SK-N-MC (cell line): ENCODE measurements at regions not wholly inside any gene's neighbourhood (a gene's known extent, or its start where the extent isn't known, plus 50 kb on each side); places are given as distances from the start of the nearest gene placed in this dataset.
"Not testable (repeated sequence)": the region's sequence is repeated elsewhere in the genome, so short reads cannot be mapped to it uniquely, and the experiment has no call there.

Experiments used
- DNase-seq: peaks from one replicate; pipeline ENCODE4 v3.0.0-alpha.2; 2011; ENCODE audit warnings: low read depth, low spot score
- H3K27ac ChIP-seq: fragments of 200-600 bp; sonication (generic); 2 replicates; pipeline ENCODE4 v1.5.1; 2016; ENCODE audit warnings: mixed run types
- H3K36me3 ChIP-seq: fragments of 200-600 bp; sonication (generic); 2 replicates; pipeline ENCODE4 v1.6.1; 2017; ENCODE audit warnings: antibody characterized with exemption, low read length, mixed read lengths; ENCODE audit not compliant: insufficient read depth
- H3K4me3 ChIP-seq: fragments of 200-600 bp; sonication (generic); 2 replicates; pipeline ENCODE4 v1.5.1; 2016
- H3K9ac ChIP-seq: fragments of 200-600 bp; sonication (generic); 2 replicates; pipeline ENCODE4 v1.8.0; 2017; ENCODE audit warnings: mixed run types, mixed read lengths; ENCODE audit not compliant: insufficient read length
- H3K9me3 ChIP-seq: fragments of 200-600 bp; sonication (generic); 2 replicates; pipeline ENCODE4 v1.6.1; 2017; ENCODE audit warnings: low read depth, mild to moderate bottlenecking, antibody characterized with exemption, low read length, moderate library complexity, mixed read lengths
- EZH2 ChIP-seq: fragments of 200-600 bp; sonication (generic); IDR thresholded peaks from one replicate; pipeline ENCODE4 v1.6.1; 2017; ENCODE audit warnings: antibody characterized with exemption
- FOXP2 ChIP-seq: optimal IDR thresholded peaks from 2 replicates; pipeline ENCODE3; 2011; ENCODE audit warnings: mild to moderate bottlenecking, moderate library complexity; ENCODE audit not compliant: insufficient read depth; ENCODE audit errors: extremely low read length, control extremely low read depth
- POLR2AphosphoS5 ChIP-seq: IDR thresholded peaks from 2 replicates; pipeline ENCODE4 v1.6.1; 2012; ENCODE audit warnings: mild to moderate bottlenecking, low read depth, low read length, borderline replicate concordance

DNA sequence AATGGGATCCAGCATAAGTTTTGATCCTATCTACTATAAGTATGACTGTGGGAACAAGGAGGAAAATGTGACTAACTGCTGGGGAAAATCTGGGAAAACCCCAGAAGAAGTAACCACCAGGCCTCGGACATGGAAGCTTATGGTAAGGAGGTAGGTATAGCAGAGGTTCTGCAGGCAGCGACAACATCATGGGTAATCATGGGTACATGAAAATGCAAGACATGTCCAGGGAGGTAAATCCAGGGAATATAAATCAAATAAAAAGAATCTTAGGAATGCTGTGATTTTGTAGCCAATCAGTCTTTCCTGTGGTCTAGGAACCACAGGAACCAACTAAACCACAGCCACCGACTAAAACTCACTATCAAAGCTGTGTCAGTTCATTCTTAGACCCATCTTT, 168.3 kb upstream of the NPY start:
- no peak overlapping the region for H3K9ac ChIP-seq
- H3K36me3 ChIP-seq, result no peaks in the 10 kb centered on the region
- DNase-seq, result no peak
- TF ChIP-seq EZH2, result no peak
- TF ChIP-seq FOXP2, result no peak
- no peak for TF ChIP-seq POLR2AphosphoS5
- no peak overlapping the region for H3K27ac ChIP-seq
- no peaks in the 10 kb centered on the region for H3K9me3 ChIP-seq
- no peak overlapping the region for H3K4me3 ChIP-seq

DNA sequence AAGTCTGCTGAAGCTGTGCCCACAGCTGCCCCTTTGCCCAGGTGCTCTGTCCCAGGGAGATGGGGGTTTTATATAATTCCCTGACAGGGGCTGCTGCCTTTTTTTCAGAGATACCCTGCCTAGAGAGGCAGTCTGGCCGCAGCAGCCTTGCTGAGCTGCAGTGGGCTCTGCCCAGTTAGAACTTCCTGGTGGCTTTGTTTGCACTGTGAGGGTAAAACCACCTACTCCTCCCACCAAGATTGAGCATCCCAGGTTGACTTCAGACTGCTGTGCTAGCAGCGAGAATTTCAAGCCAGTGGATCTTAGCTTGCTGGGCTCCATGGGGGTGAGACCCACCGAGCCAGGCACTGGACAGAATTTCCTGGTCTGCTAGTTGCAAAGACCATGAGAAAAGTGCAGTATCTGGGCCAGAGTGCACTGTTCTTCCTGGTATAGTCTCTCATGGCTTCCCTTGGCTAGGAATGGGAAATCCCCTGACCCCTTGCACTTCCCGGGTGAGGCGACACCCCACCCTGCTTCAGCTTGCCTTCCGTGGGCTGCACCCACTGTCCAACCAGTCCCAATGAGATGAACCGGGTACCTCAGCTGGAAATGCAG, 166.0 kb upstream of the NPY start:
- not testable (repeated sequence) for H3K36me3 ChIP-seq, H3K4me3 ChIP-seq, DNase-seq, H3K9ac ChIP-seq, H3K9me3 ChIP-seq, H3K27ac ChIP-seq

DNA sequence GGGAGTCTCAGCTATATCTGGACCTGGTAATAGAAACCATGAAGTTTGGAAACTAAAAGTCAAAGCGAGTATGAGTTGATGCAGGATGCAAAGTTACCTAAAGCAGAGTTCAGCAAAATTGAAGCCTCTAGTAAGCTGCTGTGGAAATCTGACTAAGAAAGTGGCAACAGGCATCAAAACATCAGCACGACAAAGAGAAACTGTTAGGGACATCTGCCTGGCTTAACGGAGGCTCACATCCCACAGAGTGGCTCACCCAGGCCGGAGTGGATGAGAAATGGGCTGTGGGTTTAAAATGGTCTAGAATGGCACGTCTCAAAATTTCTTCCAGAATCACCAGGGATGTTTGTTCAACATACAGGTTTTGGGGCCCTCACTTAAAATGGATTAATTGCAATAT, 164.1 kb upstream of the NPY start:
- Histone ChIP-seq H3K27ac (no peak overlapping the region), H3K9ac (no peak overlapping the region), H3K4me3 (no peak overlapping the region), H3K36me3 (no peaks in the 10 kb centered on the region), H3K9me3 (no peaks in the 10 kb centered on the region)
- no peak for DNase-seq
- no peak for TF ChIP-seq POLR2AphosphoS5
- no peak for TF ChIP-seq FOXP2
- no peak for TF ChIP-seq EZH2

DNA sequence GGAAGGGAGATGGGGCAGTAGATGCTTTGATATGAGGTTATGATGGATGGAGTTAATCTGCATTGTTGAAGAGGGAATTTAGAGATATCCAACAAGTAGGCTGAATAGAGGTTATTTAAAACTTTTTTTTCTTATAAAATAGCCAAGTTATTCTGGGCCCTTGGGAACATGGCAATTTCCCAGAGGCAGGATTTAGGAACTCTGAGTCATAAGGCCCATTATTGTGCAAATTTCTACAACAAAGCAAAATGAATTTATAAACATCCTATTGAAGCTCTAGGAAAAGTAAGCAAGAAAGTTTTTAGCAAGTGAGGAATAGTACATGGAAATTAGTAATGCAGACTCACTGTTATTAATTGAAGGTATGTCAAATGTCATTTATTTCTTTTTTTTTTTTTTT, 160.9 kb upstream of the NPY start:
- TF ChIP-seq FOXP2 (no peak), POLR2AphosphoS5 (no peak), EZH2 (no peak)

DNA sequence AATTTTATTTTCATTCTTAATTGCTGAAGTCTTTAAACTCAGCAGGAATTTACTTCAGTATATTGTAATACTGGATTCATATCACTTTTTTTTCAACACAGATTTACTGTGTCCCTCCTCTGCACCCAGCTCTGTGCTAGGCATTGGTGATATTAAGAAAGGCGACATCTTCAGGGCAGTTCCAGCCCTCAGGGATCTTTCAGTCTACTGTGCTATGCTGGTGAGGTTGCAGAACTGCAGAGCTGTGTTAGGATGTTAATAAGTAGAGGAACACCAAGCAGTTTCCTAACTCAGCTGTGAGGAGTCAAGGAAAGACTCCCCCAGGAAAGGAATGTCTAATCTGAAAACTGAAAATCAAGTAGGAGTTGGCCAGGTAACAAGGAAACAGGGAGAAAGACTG, 158.2 kb upstream of the NPY start:
- H3K4me3 ChIP-seq, result no peak overlapping the region
- DNase-seq, result no peak

More for the DNA sequence above, 160.9 kb upstream of the NPY start:
- Histone ChIP-seq H3K36me3 (no peaks in the 10 kb centered on the region), H3K9ac (no peak overlapping the region), H3K27ac (no peak overlapping the region), H3K9me3 (no peaks in the 10 kb centered on the region), H3K4me3 (no peak overlapping the region)
- DNase-seq, result peak; percentile 47

DNA sequence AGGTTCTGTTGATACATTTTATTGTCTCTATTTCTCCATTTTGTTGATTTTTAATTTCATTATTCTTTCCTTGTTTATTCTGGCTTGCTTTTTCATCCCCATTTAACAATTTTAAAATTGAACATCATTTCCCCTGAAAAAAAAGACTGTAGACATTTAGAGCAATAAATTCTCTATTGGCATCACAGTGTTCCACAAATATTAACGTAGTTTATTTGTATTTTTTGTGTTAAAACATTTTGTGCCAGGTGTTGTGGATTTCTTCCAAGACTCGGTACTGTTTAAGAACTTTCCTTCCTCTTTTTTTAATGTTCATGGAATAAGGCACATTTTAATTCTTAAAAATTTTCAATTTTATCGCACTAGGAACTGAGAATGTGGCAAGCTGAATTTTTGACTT, 156.1 kb upstream of the NPY start:
- Histone ChIP-seq H3K9me3 (no peaks in the 10 kb centered on the region), H3K4me3 (no peak overlapping the region), H3K9ac (no peak overlapping the region), H3K36me3 (no peaks in the 10 kb centered on the region), H3K27ac (no peak overlapping the region)
- TF ChIP-seq POLR2AphosphoS5 (no peak), EZH2 (no peak), FOXP2 (no peak)
- no peak for DNase-seq

More for the DNA sequence above, 158.2 kb upstream of the NPY start:
- Histone ChIP-seq H3K36me3 (no peaks in the 10 kb centered on the region), H3K9me3 (no peaks in the 10 kb centered on the region), H3K27ac (no peak overlapping the region), H3K9ac (no peak overlapping the region)
- TF ChIP-seq FOXP2 (no peak), POLR2AphosphoS5 (no peak), EZH2 (no peak)

DNA sequence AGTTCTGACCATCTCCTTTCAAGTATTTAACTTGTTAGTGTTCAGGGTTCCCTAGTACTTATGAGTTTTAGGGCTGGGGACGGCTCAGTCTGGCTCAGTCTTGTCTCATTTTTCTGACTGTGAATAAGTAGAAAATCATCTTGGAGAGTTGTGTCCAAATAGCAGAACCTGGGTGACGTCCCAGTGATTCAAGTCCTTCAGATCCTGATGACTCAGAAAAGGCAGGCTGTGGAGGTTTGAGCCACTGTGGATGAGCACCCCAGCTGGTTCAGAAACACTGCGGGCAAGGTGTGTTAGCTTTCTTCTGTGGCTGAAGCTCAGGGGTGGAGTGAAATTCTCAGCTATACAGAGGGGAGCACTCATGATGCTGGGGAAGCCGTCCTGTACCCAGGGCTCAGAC, 154.4 kb upstream of the NPY start:
- TF ChIP-seq FOXP2, result no peak
- H3K36me3 ChIP-seq, result no peaks in the 10 kb centered on the region
- no peaks in the 10 kb centered on the region for H3K9me3 ChIP-seq
- H3K27ac ChIP-seq, result no peak overlapping the region
- no peak overlapping the region for H3K9ac ChIP-seq
- no peak for DNase-seq
- no peak overlapping the region for H3K4me3 ChIP-seq

DNA sequence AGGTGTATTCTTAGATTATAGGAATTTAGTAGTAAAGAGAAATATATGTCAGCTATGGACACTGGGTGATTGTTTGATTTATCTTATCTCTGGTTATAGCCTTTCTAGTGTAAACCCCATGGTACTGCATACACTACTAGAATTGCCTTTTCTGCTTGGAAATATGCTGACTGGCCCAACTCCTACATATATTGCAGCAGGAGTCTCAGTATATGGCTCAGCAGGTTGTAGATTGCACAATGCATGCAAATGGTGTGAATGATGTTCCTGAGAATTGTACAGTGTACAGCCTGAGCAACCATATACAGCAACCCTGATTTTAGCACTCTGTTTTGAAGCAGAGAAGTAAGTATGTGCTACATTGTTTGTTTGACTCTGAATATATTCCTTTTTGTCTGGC, 153.4 kb upstream of the NPY start:
- no peak for DNase-seq
- Histone ChIP-seq H3K27ac (no peak overlapping the region), H3K9me3 (no peaks in the 10 kb centered on the region), H3K36me3 (no peaks in the 10 kb centered on the region), H3K9ac (no peak overlapping the region), H3K4me3 (no peak overlapping the region)
- TF ChIP-seq EZH2, result no peak
- no peak for TF ChIP-seq FOXP2
- no peak for TF ChIP-seq POLR2AphosphoS5

DNA sequence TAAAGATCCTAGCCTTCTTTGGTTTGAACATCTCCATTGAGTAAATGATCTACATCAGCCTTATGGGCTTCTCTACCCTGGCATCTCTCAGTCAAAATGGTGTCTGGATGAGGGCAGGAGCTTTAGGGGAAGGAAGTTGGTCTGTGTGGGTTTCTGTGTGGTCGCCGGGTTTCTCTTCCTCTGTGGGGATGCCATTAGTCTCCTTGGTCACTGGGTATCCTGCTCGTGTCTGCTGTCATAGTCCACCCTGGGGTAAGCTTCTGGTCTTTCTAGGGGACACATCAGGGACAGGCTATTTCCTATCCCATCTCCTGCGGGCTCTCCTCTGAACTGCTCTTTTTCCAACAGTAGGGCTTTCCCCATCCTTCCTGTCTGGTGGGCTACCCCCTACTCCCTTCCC, 150.3 kb upstream of the NPY start:
- Histone ChIP-seq H3K27ac (no peak overlapping the region), H3K9ac (no peak overlapping the region), H3K36me3 (no peaks in the 10 kb centered on the region), H3K4me3 (no peak overlapping the region), H3K9me3 (no peaks in the 10 kb centered on the region)
- TF ChIP-seq FOXP2, result no peak
- TF ChIP-seq EZH2, result no peak
- no peak for TF ChIP-seq POLR2AphosphoS5
- DNase-seq, result no peak

DNA sequence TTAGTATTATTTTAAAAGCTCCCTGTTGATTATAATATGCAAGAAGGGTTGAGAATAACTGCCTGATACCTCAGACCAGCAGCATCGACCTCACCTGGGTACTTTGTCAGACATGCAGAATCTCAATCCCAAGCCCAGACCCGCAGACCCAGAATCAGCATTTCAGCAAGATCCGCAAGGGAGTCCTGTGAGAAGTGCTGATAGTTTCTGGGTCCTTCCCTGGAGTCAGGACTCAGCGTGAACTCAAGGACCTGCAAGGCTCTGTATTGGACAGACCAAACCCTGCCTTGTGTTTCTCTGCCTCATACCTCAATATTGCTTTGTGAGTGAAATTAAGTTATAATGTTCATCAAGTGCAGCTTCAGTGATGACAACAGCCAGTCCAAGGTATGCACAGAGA, 149.5 kb upstream of the NPY start:
- no peak for DNase-seq
- Histone ChIP-seq H3K9ac (no peak overlapping the region), H3K4me3 (no peak overlapping the region), H3K27ac (no peak overlapping the region), H3K36me3 (no peaks in the 10 kb centered on the region), H3K9me3 (no peaks in the 10 kb centered on the region)
- no peak for TF ChIP-seq EZH2
- TF ChIP-seq FOXP2, result no peak
- no peak for TF ChIP-seq POLR2AphosphoS5
